IMR-90 (cell line): ENCODE measurements at regions not wholly inside any gene's neighbourhood (a gene's known extent, or its start where the extent isn't known, plus 50 kb on each side); places are given as distances from the start of the nearest gene placed in this dataset.

Experiments used
- ATAC-seq: fragments of 200-7000 bp; cut with Tn5 transposase; 2 replicates; pipeline ENCODE4 v1.9.1; 2020; ENCODE audit warnings: low read depth, mild to moderate bottlenecking, moderate library complexity
- BruUV-seq: library from RNA; stranded (reverse); fragments of 400-500 nt; replicated peaks from 2 replicates; lab custom pipeline; 2021; lab: Mats Ljungman, UMichigan
- CTCF ChIA-PET: fragments of 300-600 bp; formaldehyde crosslinking; extraction: SDS; loops from one replicate; lab custom pipeline; 2021; ENCODE audit warnings: antibody characterized with exemption; lab: Yijun Ruan, JAX
- POLR2A ChIA-PET: fragments of 300-600 bp; sonication (Branson Sonifier 250); formaldehyde crosslinking; loops from one replicate; lab custom pipeline; 2022; ENCODE audit warnings: antibody characterized with exemption; ENCODE audit not compliant: unreplicated experiment; lab: Charles Lee
- DNase-seq: peaks from one replicate; pipeline ENCODE4 v3.0.0; 2013
- H2AFZ ChIP-seq: replicated peaks from 2 replicates; pipeline ENCODE3; 2013; ENCODE audit warnings: low read length, mild to moderate bottlenecking; ENCODE audit not compliant: poor library complexity
- H2AK5ac ChIP-seq: 2 replicates; pipeline ENCODE4 v1.6.1; 2013; ENCODE audit warnings: low read depth, low read length, inconsistent platforms
- H2AK9ac ChIP-seq: replicated peaks from 2 replicates; pipeline ENCODE3; 2013; ENCODE audit warnings: mild to moderate bottlenecking, low read depth, low read length, moderate library complexity; ENCODE audit not compliant: poor library complexity
- H2BK120ac ChIP-seq: 2 replicates; pipeline ENCODE4 v1.6.1; 2013; ENCODE audit warnings: low read depth, low read length, inconsistent platforms
- H2BK15ac ChIP-seq: 3 replicates; pipeline ENCODE4 v1.6.1; 2013; ENCODE audit warnings: low read depth, low read length, inconsistent platforms
- H2BK20ac ChIP-seq: 2 replicates; pipeline ENCODE4 v1.6.1; 2013; ENCODE audit warnings: low read depth, mild to moderate bottlenecking, inconsistent platforms, low read length, moderate library complexity
- H2BK5ac ChIP-seq: 2 replicates; pipeline ENCODE4 v1.6.1; 2013; ENCODE audit warnings: mild to moderate bottlenecking, low read depth, low read length, inconsistent platforms; ENCODE audit not compliant: poor library complexity, severe bottlenecking
- H3K14ac ChIP-seq: replicated peaks from 2 replicates; pipeline ENCODE4 v1.6.1; 2013; ENCODE audit warnings: low read depth, low read length, inconsistent platforms
- H3K18ac ChIP-seq: 2 replicates; pipeline ENCODE4 v1.6.1; 2013; ENCODE audit warnings: low read depth, low read length, control low read depth
- H3K23ac ChIP-seq: 2 replicates; pipeline ENCODE4 v1.6.1; 2013; ENCODE audit warnings: low read depth, low read length, inconsistent platforms
- H3K27ac ChIP-seq: 2 replicates; pipeline ENCODE4 v1.5.1; 2013; ENCODE audit warnings: mild to moderate bottlenecking, control low read depth, low read length; ENCODE audit not compliant: insufficient read depth
- H3K27me3 ChIP-seq: 2 replicates; pipeline ENCODE4 v1.6.1; 2013; ENCODE audit warnings: low read length; ENCODE audit not compliant: control insufficient read depth, insufficient read depth
- H3K36me3 ChIP-seq: 2 replicates; pipeline ENCODE4 v1.6.1; 2013; ENCODE audit warnings: low read length, mixed read lengths; ENCODE audit not compliant: control insufficient read depth, insufficient read depth
- H3K4ac ChIP-seq: 2 replicates; pipeline ENCODE4 v1.6.1; 2013; ENCODE audit warnings: low read depth, low read length, inconsistent platforms
- H3K4me1 ChIP-seq: 2 replicates; pipeline ENCODE4 v1.6.1; 2013; ENCODE audit warnings: low read length, mixed read lengths; ENCODE audit not compliant: control insufficient read depth, insufficient read depth
- H3K4me2 ChIP-seq: 2 replicates; pipeline ENCODE4 v1.6.1; 2013; ENCODE audit warnings: low read depth, mild to moderate bottlenecking, control low read depth, low read length, moderate library complexity
- H3K4me3 ChIP-seq: 2 replicates; pipeline ENCODE4 v1.5.1; 2013; ENCODE audit warnings: low read depth, mild to moderate bottlenecking, control low read depth, low read length, moderate library complexity; ENCODE audit not compliant: insufficient read depth
- H3K56ac ChIP-seq: 2 replicates; pipeline ENCODE4 v1.6.1; 2013; ENCODE audit warnings: low read length, inconsistent platforms; ENCODE audit not compliant: insufficient read depth; ENCODE audit errors: extremely low read depth
- H3K79me1 ChIP-seq, 2 experiments: 2 replicates each; pipeline ENCODE4 v1.6.1; 2013; ENCODE audit warnings: low read length in 2 of 2, inconsistent platforms in 1 of 2, low read depth in 1 of 2
- H3K9ac ChIP-seq: 2 replicates; pipeline ENCODE4 v1.6.1; 2013; ENCODE audit warnings: low read depth, low read length, control low read depth
- H3K9me1 ChIP-seq: 2 replicates; pipeline ENCODE4 v1.6.1; 2013; ENCODE audit warnings: low read length, inconsistent platforms; ENCODE audit not compliant: insufficient read depth
- H3K9me3 ChIP-seq: 2 replicates; pipeline ENCODE4 v1.6.1; 2013; ENCODE audit warnings: low read length; ENCODE audit not compliant: control insufficient read depth, insufficient read depth
- H4K20me1 ChIP-seq: 2 replicates; pipeline ENCODE4 v1.6.1; 2013; ENCODE audit warnings: low read length, inconsistent platforms; ENCODE audit not compliant: insufficient read depth
- H4K5ac ChIP-seq: 2 replicates; pipeline ENCODE4 v1.6.1; 2013; ENCODE audit warnings: mild to moderate bottlenecking, low read depth, low read length, control low read depth
- H4K8ac ChIP-seq, 2 experiments: 2 replicates each; pipeline ENCODE4 v1.6.1; 2013; ENCODE audit warnings: low read depth in 2 of 2, low read length in 2 of 2, control low read depth in 1 of 2, inconsistent platforms in 1 of 2
- H4K91ac ChIP-seq: 2 replicates; pipeline ENCODE4 v1.6.1; 2013; ENCODE audit warnings: low read depth, low read length, inconsistent platforms; ENCODE audit not compliant: insufficient read depth
- BHLHE40 ChIP-seq: fragments of 150-350 bp; IDR thresholded peaks from 2 replicates; pipeline ENCODE4 v1.6.1; 2016; ENCODE audit warnings: mild to moderate bottlenecking, low read depth, low read length
- CHD1 ChIP-seq: IDR thresholded peaks from 2 replicates; pipeline ENCODE4 v1.6.1; 2012; ENCODE audit warnings: low read depth, low read length, improper control_type of control experiment
- CTCF ChIP-seq: conservative IDR thresholded peaks from 2 replicates; pipeline ENCODE4 v1.5.1; 2012; ENCODE audit warnings: mild to moderate bottlenecking, low read depth, low read length, improper control_type of control experiment
- ELK1 ChIP-seq: fragments of 150-350 bp; IDR thresholded peaks from 2 replicates; pipeline ENCODE4 v1.6.1; 2016; ENCODE audit warnings: low read depth, mild to moderate bottlenecking, low read length, moderate library complexity, borderline replicate concordance
- FOS ChIP-seq: fragments of 150-350 bp; IDR thresholded peaks from 2 replicates; pipeline ENCODE4 v1.6.1; 2016; ENCODE audit warnings: low read depth, low read length
- MAFK ChIP-seq: IDR thresholded peaks from 2 replicates; pipeline ENCODE4 v1.6.1; 2012; ENCODE audit warnings: low read depth, low read length, improper control_type of control experiment
- MAZ ChIP-seq: IDR thresholded peaks from 2 replicates; pipeline ENCODE4 v1.6.1; 2012; ENCODE audit warnings: low read depth, mild to moderate bottlenecking, low read length, improper control_type of control experiment, moderate library complexity, borderline replicate concordance
- MXI1 ChIP-seq: IDR thresholded peaks from 2 replicates; pipeline ENCODE4 v1.6.1; 2012; ENCODE audit warnings: low read depth, mild to moderate bottlenecking, low read length, moderate library complexity, borderline replicate concordance
- NFE2L2 ChIP-seq: fragments of 150-350 bp; IDR thresholded peaks from 2 replicates; pipeline ENCODE4 v1.6.1; 2016; ENCODE audit warnings: low read depth, mild to moderate bottlenecking, low read length
- POLR2A ChIP-seq: IDR thresholded peaks from 2 replicates; pipeline ENCODE4 v1.6.1; 2012; ENCODE audit warnings: mild to moderate bottlenecking, low read depth, low read length
- RAD21 ChIP-seq: IDR thresholded peaks from 2 replicates; pipeline ENCODE4 v1.6.1; 2012; ENCODE audit warnings: low read length, improper control_type of control experiment
- RCOR1 ChIP-seq: IDR thresholded peaks from 2 replicates; pipeline ENCODE4 v1.6.1; 2012; ENCODE audit warnings: mild to moderate bottlenecking, low read length, improper control_type of control experiment; ENCODE audit not compliant: insufficient replicate concordance
- RFX5 ChIP-seq: IDR thresholded peaks from 2 replicates; pipeline ENCODE4 v1.8.0; 2012; ENCODE audit warnings: low read depth, mild to moderate bottlenecking, low read length, moderate library complexity
- SMC3 ChIP-seq: fragments of 150-350 bp; IDR thresholded peaks from 2 replicates; pipeline ENCODE4 v1.6.1; 2016; ENCODE audit warnings: low read depth, mild to moderate bottlenecking, antibody characterized with exemption, low read length, moderate library complexity
- USF2 ChIP-seq: fragments of 150-350 bp; IDR thresholded peaks from 2 replicates; pipeline ENCODE4 v1.6.1; 2017; ENCODE audit warnings: mild to moderate bottlenecking, antibody characterized with exemption, low read length, low read depth
- WGBS, 2 experiments: methylation state at CpG; one replicate each; pipeline versions ENCODE4 v1.1.5 to v1.1.7; 2013; ENCODE audit warnings: missing lambda C conversion rate in 2 of 2; ENCODE audit not compliant: insufficient read length in 1 of 2; ENCODE audit errors: extremely low coverage in 2 of 2; 5-methylcytosine and 5-hydroxymethylcytosine counted together
- dilution Hi-C: fragments of 300-500 bp; cut with HindIII; formaldehyde crosslinking; loops from one replicate; pipeline ENCODE4 v1.14.3; 2018; ENCODE audit warnings: low sequenced_read_pairs; ENCODE audit not compliant: unreplicated experiment
- in situ Hi-C: fragments of 300-500 bp; cut with MboI; formaldehyde crosslinking; loops from 3 replicates; pipeline ENCODE4 v1.14.3; 2019; ENCODE audit warnings: low sequenced_read_pairs, inconsistent platforms, mixed read lengths
- intact Hi-C: fragments of 100-400 bp; cut with micrococcal nuclease; formaldehyde crosslinking; loops from 2 replicates; pipeline ENCODE4 v1.10.0; 2022

GRCh38 chr6:148653138-148653776 lies 93.6 kb upstream of the UST start:
- Histone ChIP-seq H3K9me3 (peaks cover 16% of the 10 kb centered on the region), H3K9me1 (no peaks in the 10 kb centered on the region), H3K79me1 (no peaks in the 10 kb centered on the region), H2AFZ (no peak overlapping the region), H4K5ac (no peak overlapping the region), H2BK20ac (no peak overlapping the region), H3K4me1 (0 out of 2 replicates have a peak, but pooled peaks cover 1% of the 10 kb centered on the region), H2AK9ac (no peak overlapping the region), H3K36me3 (no peaks in the 10 kb centered on the region), H3K4ac (no peak overlapping the region), H4K20me1 (no peaks in the 10 kb centered on the region), H3K14ac (no peak overlapping the region), H3K18ac (no peak overlapping the region), H3K23ac (no peak overlapping the region), H2BK15ac (no peak overlapping the region), H3K4me2 (no peak overlapping the region), H3K27ac (no peak overlapping the region), H3K56ac (no peak overlapping the region), H2BK5ac (no peak overlapping the region), H2BK120ac (no peak overlapping the region), H4K8ac (no peak overlapping the region), H3K4me3 (no peak overlapping the region), H2AK5ac (no peak overlapping the region), H4K91ac (no peak overlapping the region), H3K27me3 (no peaks in the 10 kb centered on the region; the same call in 1 of the 2 replicates), H3K9ac (no peak overlapping the region)
- no peak for TF ChIP-seq RFX5
- TF ChIP-seq CTCF = no peak
- TF ChIP-seq NFE2L2 = no peak
- no peak for TF ChIP-seq USF2
- no peak for TF ChIP-seq RAD21
- TF ChIP-seq MAZ = no peak
- TF ChIP-seq FOS = no peak
- TF ChIP-seq SMC3 = no peak
- TF ChIP-seq MAFK = no peak
- TF ChIP-seq RCOR1 = no peak
- no peak for TF ChIP-seq BHLHE40
- TF ChIP-seq CHD1 = no peak
- TF ChIP-seq ELK1 = no peak
- TF ChIP-seq POLR2A = no peak
- no peak for TF ChIP-seq MXI1
- no TSS peak for BruUV-seq
- in situ Hi-C loops (no loop called here), dilution Hi-C loops (no loop called here), intact Hi-C loops (no loop called here)
- ATAC-seq (no peak), DNase-seq (no peak)
- 57% methylated on average over 1 of the region's 2 CpGs; no CpG with 5 or more reads in 1 of the 2 experiments for WGBS, 2 experiments
- CTCF ChIA-PET = no interaction called here
- POLR2A ChIA-PET = no interaction called here
